AG04449 (cell line): ENCODE measurements at regions not wholly inside any gene's neighbourhood (a gene's known extent, or its start where the extent isn't known, plus 50 kb on each side); places are given as distances from the start of the nearest gene placed in this dataset.
A peak's percentile ranks its signal among the peaks of the same experiment; 100 is the strongest.

ENCODE experiments used
- CTCF ChIA-PET: fragments of 350-600 bp; formaldehyde crosslinking; extraction: SDS; loops from one replicate; lab custom pipeline; 2021; ENCODE audit warnings: antibody characterized with exemption; lab: Yijun Ruan, JAX
- POLR2A ChIA-PET: fragments of 400-600, 350-600 bp; formaldehyde crosslinking; extraction: SDS; loops from one replicate; lab custom pipeline; 2020; ENCODE audit warnings: antibody characterized with exemption, inconsistent platforms; lab: Yijun Ruan, JAX
- DNase-seq: peaks from one replicate; pipeline ENCODE4 v3.0.0-alpha.2; 2010; ENCODE audit warnings: low read depth, low spot score
- H3K4me3 ChIP-seq: 2 replicates; pipeline ENCODE4 v1.5.1; 2011; ENCODE audit warnings: low read depth, mild to moderate bottlenecking, control low read depth, low read length
- CTCF ChIP-seq: IDR thresholded peaks from one replicate; pipeline ENCODE4 v1.5.1; 2011; ENCODE audit warnings: mild to moderate bottlenecking, moderate library complexity, low read length, control low read depth, inconsistent platforms; ENCODE audit not compliant: insufficient read depth; ENCODE audit errors: missing control alignments

GRCh38 chr12:100675432-100675831 is 101.9 kb downstream of the GAS2L3 start:
- DNase-seq, result peak; percentile 4
- no peak for TF ChIP-seq CTCF
- H3K4me3 ChIP-seq, result no peak overlapping the region
- ChIA-PET POLR2A (no interaction called here), CTCF (no interaction called here)

GRCh38 chr12:100681074-100681473 is 107.6 kb downstream of the GAS2L3 start:
- ChIA-PET CTCF (interaction anchor here (1.6 kb wide), 1 partner anchor 13 kb away, joined by 4 read pairs; no protein-coding TSS in a partner anchor), POLR2A (no interaction called here)
- no peak for TF ChIP-seq CTCF
- no peak overlapping the region for H3K4me3 ChIP-seq
- DNase-seq, result no peak

GRCh38 chr12:100682178-100682577 is 108.7 kb downstream of the GAS2L3 start:
- no peak overlapping the region for H3K4me3 ChIP-seq
- TF ChIP-seq CTCF, result no peak
- DNase-seq, result no peak
- ChIA-PET CTCF (no interaction called here), POLR2A (no interaction called here)

GRCh38 chr12:100687686-100688085 is 106.9 kb upstream of the ANO4 start:
- CTCF ChIA-PET, result interaction anchor here (1.1 kb wide), 1 partner anchor 14 kb away, joined by 3 read pairs; no protein-coding TSS in a partner anchor
- DNase-seq, result no peak
- H3K4me3 ChIP-seq, result no peak overlapping the region
- POLR2A ChIA-PET, result no interaction called here
- no peak for TF ChIP-seq CTCF

- POLR2A ChIA-PET, result no interaction called here
- no peak overlapping the region for H3K4me3 ChIP-seq
- no peak for DNase-seq
- no peak for TF ChIP-seq CTCF
- CTCF ChIA-PET, result interaction anchor here (1.1 kb wide), 1 partner anchor 15 kb away, joined by 3 read pairs; no protein-coding TSS in a partner anchor
These were observed 106.1 kb upstream of the ANO4 start for GRCh38 chr12:100688451-100688864.

GRCh38 chr12:100692502-100692901 is 102.1 kb upstream of the ANO4 start:
- no peak overlapping the region for H3K4me3 ChIP-seq
- POLR2A ChIA-PET, result no interaction called here
- no peak for TF ChIP-seq CTCF
- DNase-seq, result no peak
- CTCF ChIA-PET, result no interaction called here
